NT2/D1 (cell line): ENCODE measurements at regions not wholly inside any gene's neighbourhood (a gene's known extent, or its start where the extent isn't known, plus 50 kb on each side); places are given as distances from the start of the nearest gene placed in this dataset.
"Not testable (repeated sequence)": the region's sequence is repeated elsewhere in the genome, so short reads cannot be mapped to it uniquely, and the experiment has no call there.

ENCODE experiments used
- SUZ12 ChIP-seq: IDR thresholded peaks from 2 replicates; pipeline ENCODE4 v1.6.1; 2011; ENCODE audit not compliant: insufficient read length, insufficient read depth; ENCODE audit errors: extremely low read depth
- YY1 ChIP-seq: IDR thresholded peaks from 2 replicates; pipeline ENCODE4 v1.6.1; 2011; ENCODE audit not compliant: insufficient read length, insufficient read depth
- ZNF274 ChIP-seq: IDR thresholded peaks from 2 replicates; pipeline ENCODE4 v1.6.1; 2011; ENCODE audit warnings: mild to moderate bottlenecking, low read depth, low read length

- TF ChIP-seq ZNF274, SUZ12, YY1: not testable (repeated sequence)
Observed at GRCh38 chr15:66889298-66889697, 176.1 kb upstream of the SMAD3 start.
